Lower leg skin (tissue), 4 donors: ENCODE measurements at regions not wholly inside any gene's neighbourhood (a gene's known extent, or its start where the extent isn't known, plus 50 kb on each side); places are given as distances from the start of the nearest gene placed in this dataset.

ENCODE experiments used
- DNase-seq, 2 donors: peaks; one replicate each; pipeline ENCODE4 v3.0.0-alpha.2; 2019; ENCODE audit warnings: low spot score in 2 of 2
- H3K4me3 ChIP-seq: fragments of 200-600 bp; sonication (generic); 2 replicates; pipeline ENCODE4 v1.5.1; 2017; ENCODE audit warnings: mild to moderate bottlenecking, low read depth; ENCODE audit not compliant: poor library complexity, severe bottlenecking
- POLR2A ChIP-seq, 2 donors: fragments of 450-650 bp; IDR thresholded peaks; one replicate each; pipeline ENCODE4 v1.6.1; 2016 to 2017; ENCODE audit warnings: antibody characterized with exemption in 2 of 2, mild to moderate bottlenecking in 1 of 2, moderate library complexity in 1 of 2
- WGBS, 2 donors: methylation state at CpG; one replicate each; pipeline ENCODE4 v1.1.5; 2018; 5-methylcytosine and 5-hydroxymethylcytosine counted together
- intact Hi-C: fragments of 100-400 bp; cut with DNase I; formaldehyde crosslinking; loops from one replicate; pipeline ENCODE4 v1.15.0; 2023; ENCODE audit warnings: low total_unique reads
- TF ChIP-seq, protein P1 (sequence below), 3 donors: fragments of 450-650 bp; IDR thresholded peaks; one replicate each; pipeline ENCODE4 v1.5.1; 2016; ENCODE audit warnings: antibody characterized with exemption in 3 of 3, mild to moderate bottlenecking in 3 of 3, moderate library complexity in 2 of 3

DNA sequence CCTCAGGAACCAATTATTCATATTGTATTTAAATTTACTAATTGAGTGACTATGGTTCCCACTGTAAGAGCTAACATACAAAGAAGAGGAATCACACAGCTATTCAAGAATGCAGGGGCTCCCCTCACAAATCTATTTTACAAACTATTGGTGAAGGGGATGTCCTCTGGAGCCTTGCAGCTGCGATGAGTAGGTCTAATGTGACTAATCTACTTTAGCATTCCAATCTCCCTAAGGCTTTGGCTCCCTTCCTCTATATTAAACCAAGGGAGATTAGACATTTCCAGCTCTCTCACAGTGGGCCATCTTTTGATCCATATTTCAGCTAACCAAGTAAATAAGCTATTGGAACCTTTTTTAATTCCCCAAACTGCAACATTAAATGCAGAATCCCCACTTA lies 514.2 kb upstream of the BCHE start:
- intact Hi-C loops, result no loop called here
- TF ChIP-seq, protein P1, sequence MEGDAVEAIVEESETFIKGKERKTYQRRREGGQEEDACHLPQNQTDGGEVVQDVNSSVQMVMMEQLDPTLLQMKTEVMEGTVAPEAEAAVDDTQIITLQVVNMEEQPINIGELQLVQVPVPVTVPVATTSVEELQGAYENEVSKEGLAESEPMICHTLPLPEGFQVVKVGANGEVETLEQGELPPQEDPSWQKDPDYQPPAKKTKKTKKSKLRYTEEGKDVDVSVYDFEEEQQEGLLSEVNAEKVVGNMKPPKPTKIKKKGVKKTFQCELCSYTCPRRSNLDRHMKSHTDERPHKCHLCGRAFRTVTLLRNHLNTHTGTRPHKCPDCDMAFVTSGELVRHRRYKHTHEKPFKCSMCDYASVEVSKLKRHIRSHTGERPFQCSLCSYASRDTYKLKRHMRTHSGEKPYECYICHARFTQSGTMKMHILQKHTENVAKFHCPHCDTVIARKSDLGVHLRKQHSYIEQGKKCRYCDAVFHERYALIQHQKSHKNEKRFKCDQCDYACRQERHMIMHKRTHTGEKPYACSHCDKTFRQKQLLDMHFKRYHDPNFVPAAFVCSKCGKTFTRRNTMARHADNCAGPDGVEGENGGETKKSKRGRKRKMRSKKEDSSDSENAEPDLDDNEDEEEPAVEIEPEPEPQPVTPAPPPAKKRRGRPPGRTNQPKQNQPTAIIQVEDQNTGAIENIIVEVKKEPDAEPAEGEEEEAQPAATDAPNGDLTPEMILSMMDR (IDR thresholded peaks at IDR 0.05), result no peak
- TF ChIP-seq POLR2A (IDR thresholded peaks at IDR 0.05), result no peak
- 26 to 50% methylated on average over 1 of the region's 1 CpG for WGBS, 2 donors
- H3K4me3 ChIP-seq, result no peak overlapping the region
- DNase-seq, result no peak

- no peak for TF ChIP-seq POLR2A (IDR thresholded peaks at IDR 0.05)
- TF ChIP-seq, protein P1 (IDR thresholded peaks at IDR 0.05), result no peak
- DNase-seq, result no peak
- H3K4me3 ChIP-seq, result no peak overlapping the region
- intact Hi-C loops, result no loop called here
Measured at GRCh38 chr3:166340604-166341266, 503.5 kb upstream of the BCHE start.

- TF ChIP-seq, protein P1 (IDR thresholded peaks at IDR 0.05), result no peak
- TF ChIP-seq POLR2A (IDR thresholded peaks at IDR 0.05), result no peak
- no peak overlapping the region for H3K4me3 ChIP-seq
- DNase-seq, result no peak
- 57 to 65% methylated on average over 5 of the region's 5 CpGs for WGBS, 2 donors
- intact Hi-C loops, result no loop called here
Measured at GRCh38 chr3:166324401-166324800, 487.2 kb upstream of the BCHE start.

- DNase-seq, result no peak
- TF ChIP-seq, protein P1 (IDR thresholded peaks at IDR 0.05), result no peak
- TF ChIP-seq POLR2A (IDR thresholded peaks at IDR 0.05), result no peak
- H3K4me3 ChIP-seq, result no peak overlapping the region
- WGBS, 2 donors, result 45 to 65% methylated on average over 1 of the region's 1 CpG
- intact Hi-C loops, result no loop called here
Measured at GRCh38 chr3:166322391-166322790, 485.2 kb upstream of the BCHE start.

GRCh38 chr3:166307756-166308350 lies 470.6 kb upstream of the BCHE start:
- no peak for DNase-seq
- TF ChIP-seq, protein P1 (IDR thresholded peaks at IDR 0.05), result no peak
- 85 to 91% methylated on average over 3 of the region's 3 CpGs for WGBS, 2 donors
- intact Hi-C loops, result no loop called here
- H3K4me3 ChIP-seq, result no peak overlapping the region

GRCh38 chr3:166304584-166304983 lies 467.4 kb upstream of the BCHE start:
- no peak overlapping the region for H3K4me3 ChIP-seq
- TF ChIP-seq POLR2A (IDR thresholded peaks at IDR 0.05), result no peak
- TF ChIP-seq, protein P1 (IDR thresholded peaks at IDR 0.05), result no peak
- DNase-seq, result no peak
- WGBS, 2 donors, result 66 to 68% methylated on average over 4 of the region's 4 CpGs
- intact Hi-C loops, result no loop called here
